HCT116 (cell line): ENCODE measurements at regions not wholly inside any gene's neighbourhood (a gene's known extent, or its start where the extent isn't known, plus 50 kb on each side); places are given as distances from the start of the nearest gene placed in this dataset.

Experiments
- ATAC-seq: fragments of 200-7000 bp; cut with Tn5 transposase; 2 replicates; pipeline ENCODE4 v1.9.1; 2020; ENCODE audit warnings: mild to moderate bottlenecking, moderate library complexity
- BruUV-seq: library from RNA; stranded (reverse); fragments of 400-500 nt; replicated peaks from 2 replicates; lab custom pipeline; 2021; lab: Mats Ljungman, UMichigan
- CTCF ChIA-PET: fragments of 300-600 bp; sonication (Branson Sonifier 250); formaldehyde crosslinking; loops from one replicate; lab custom pipeline; 2021; ENCODE audit warnings: antibody characterized with exemption; lab: Charles Lee
- POLR2A ChIA-PET: fragments of 300-600, 350-600 bp; sonication (Branson Sonifier 250); formaldehyde crosslinking; loops from one replicate; lab custom pipeline; 2021; ENCODE audit warnings: antibody characterized with exemption; lab: Charles Lee
- RAD21 ChIA-PET, 2 experiments: fragments of 300-600 bp; sonication (Branson Sonifier 250); formaldehyde crosslinking; loops; one replicate each; lab custom pipeline; 2023; ENCODE audit warnings: low total read pairs in 2 of 2; ENCODE audit not compliant: uncharacterized antibody in 2 of 2, unreplicated experiment in 2 of 2, low non-redundant PET in 1 of 2; lab: Charles Lee
- DNase-seq: peaks from one replicate; pipeline ENCODE4 v3.0.0-alpha.2; 2010; ENCODE audit warnings: low read depth, low spot score
- H2AFZ ChIP-seq: fragments of 200-600 bp; shearing (Covaris generic), sonication (generic); 2 replicates; pipeline ENCODE4 v1.6.1; 2017; ENCODE audit warnings: low read depth, mixed run types, mixed read lengths, antibody characterized with exemption, low read length; ENCODE audit not compliant: poor library complexity, severe bottlenecking
- H3K27ac ChIP-seq: 2 replicates; pipeline ENCODE4 v1.5.1; 2012; ENCODE audit warnings: low read depth, low read length
- H3K27me3 ChIP-seq: fragments of 200-600 bp; sonication (generic); 2 replicates; pipeline ENCODE4 v1.6.1; 2016; ENCODE audit warnings: mixed run types, low read length, mixed read lengths; ENCODE audit not compliant: insufficient read depth
- H3K36me3 ChIP-seq, 2 experiments: fragments of 200-500 bp in 1 of 2; fragments of 200-600 bp in 1 of 2; sonication (Bioruptor generic) in 1 of 2; sonication (generic) in 1 of 2; 2 replicates each; pipeline versions ENCODE4 v1.5.1 to v1.6.1; 2014 to 2016; ENCODE audit warnings: low read length in 2 of 2, inconsistent platforms in 1 of 2, mixed read lengths in 1 of 2, mixed run types in 1 of 2; ENCODE audit not compliant: insufficient read depth in 2 of 2, control insufficient read depth in 1 of 2
- H3K4me1 ChIP-seq, 2 experiments: fragments of 200-600 bp in 1 of 2; sonication (generic) in 1 of 2; 2 replicates each; pipeline versions ENCODE4 v1.5.1 to v1.6.1; 2012 to 2017; ENCODE audit warnings: low read length in 2 of 2, inconsistent platforms in 1 of 2, mild to moderate bottlenecking in 1 of 2, mixed read lengths in 1 of 2, mixed run types in 1 of 2, moderate library complexity in 1 of 2; ENCODE audit not compliant: insufficient read depth in 2 of 2, control insufficient read depth in 1 of 2
- H3K4me2 ChIP-seq: fragments of 200-600 bp; sonication (generic); 2 replicates; pipeline ENCODE4 v1.6.1; 2017; ENCODE audit warnings: mixed run types, low read length, mixed read lengths
- H3K4me3 ChIP-seq, 2 experiments: fragments of 200-600 bp in 1 of 2; sonication (generic) in 1 of 2; replicated peaks in 1 of 2; 2 replicates each; pipeline ENCODE4 v1.5.1; 2011 to 2016; ENCODE audit warnings: low read length in 2 of 2, control low read depth in 1 of 2, low read depth in 1 of 2, mild to moderate bottlenecking in 1 of 2, mixed read lengths in 1 of 2, mixed run types in 1 of 2
- H3K79me2 ChIP-seq: fragments of 200-600 bp; sonication (generic); 2 replicates; pipeline ENCODE4 v1.6.1; 2017; ENCODE audit warnings: mild to moderate bottlenecking, mixed run types, low read length, moderate library complexity, mixed read lengths; ENCODE audit not compliant: insufficient read depth
- H3K9ac ChIP-seq: fragments of 200-600 bp; sonication (generic); 2 replicates; pipeline ENCODE4 v1.6.1; 2016; ENCODE audit warnings: low read length, mixed read lengths
- H3K9me2 ChIP-seq: fragments of 200-600 bp; sonication (generic), shearing (Covaris generic); 2 replicates; pipeline ENCODE4 v1.6.1; 2017; ENCODE audit warnings: mixed run types, mild to moderate bottlenecking, moderate library complexity; ENCODE audit not compliant: insufficient read depth
- H3K9me3 ChIP-seq, 2 experiments: fragments of 200-500 bp in 1 of 2; fragments of 200-600 bp in 1 of 2; sonication (Bioruptor generic) in 1 of 2; sonication (generic) in 1 of 2; 2 replicates each; pipeline ENCODE4 v1.6.1; 2014 to 2017; ENCODE audit warnings: low read length in 2 of 2, mixed read lengths in 2 of 2, inconsistent platforms in 1 of 2, low read depth in 1 of 2, mild to moderate bottlenecking in 1 of 2, mixed run types in 1 of 2, moderate library complexity in 1 of 2; ENCODE audit not compliant: control insufficient read depth in 1 of 2, insufficient read depth in 1 of 2
- H4K20me1 ChIP-seq: fragments of 200-600 bp; sonication (generic), shearing (Covaris generic); 2 replicates; pipeline ENCODE4 v1.6.1; 2017; ENCODE audit warnings: mixed run types, mild to moderate bottlenecking, moderate library complexity; ENCODE audit not compliant: insufficient read depth
- ATF3 ChIP-seq: IDR thresholded peaks from 2 replicates; pipeline ENCODE4 v1.6.1; 2012
- CEBPB ChIP-seq: IDR thresholded peaks from 2 replicates; pipeline ENCODE4 v1.6.1; 2012; ENCODE audit warnings: low read depth
- CTCF ChIP-seq, 3 experiments: fragments of 200-600 bp in 1 of 3; sonication (generic) in 1 of 3; IDR thresholded peaks in 2 of 3; conservative IDR thresholded peaks in 1 of 3; 2 replicates each; pipeline ENCODE4 v1.5.1; 2012 to 2017; ENCODE audit warnings: low read depth in 2 of 3, low read length in 2 of 3, antibody characterized with exemption in 1 of 3, borderline replicate concordance in 1 of 3, control low read depth in 1 of 3, mild to moderate bottlenecking in 1 of 3, mixed read lengths in 1 of 3, mixed run types in 1 of 3, moderate library complexity in 1 of 3; ENCODE audit not compliant: insufficient read depth in 1 of 3
- EGR1 ChIP-seq: IDR thresholded peaks from 2 replicates; pipeline ENCODE4 v1.6.1; 2012; ENCODE audit warnings: low read depth
- ELF1 ChIP-seq: IDR thresholded peaks from 2 replicates; pipeline ENCODE4 v1.6.1; 2012; ENCODE audit warnings: low read depth, borderline replicate concordance
- EZH2phosphoT487 ChIP-seq: fragments of 200-600 bp; IDR thresholded peaks from 2 replicates; pipeline ENCODE4 v1.6.1; 2018; ENCODE audit warnings: antibody characterized with exemption, borderline replicate concordance
- FOSL1 ChIP-seq: IDR thresholded peaks from 2 replicates; pipeline ENCODE4 v1.6.1; 2012; ENCODE audit warnings: low read depth
- MAX ChIP-seq: IDR thresholded peaks from 2 replicates; pipeline ENCODE4 v1.6.1; 2012
- POLR2A ChIP-seq: IDR thresholded peaks from 2 replicates; pipeline ENCODE4 v1.7.0; 2011; ENCODE audit warnings: borderline replicate concordance; ENCODE audit not compliant: insufficient read depth, insufficient read length; ENCODE audit errors: extremely low read depth
- POLR2AphosphoS5 ChIP-seq: IDR thresholded peaks from 2 replicates; pipeline ENCODE4 v1.6.1; 2011; ENCODE audit warnings: mild to moderate bottlenecking, low read depth, low read length, moderate library complexity
- RAD21 ChIP-seq: IDR thresholded peaks from 2 replicates; pipeline ENCODE4 v1.6.1; 2012; ENCODE audit warnings: low read depth, mild to moderate bottlenecking
- REST ChIP-seq: IDR thresholded peaks from 2 replicates; pipeline ENCODE4 v1.6.1; 2012; ENCODE audit warnings: low read depth
- SIN3A ChIP-seq: IDR thresholded peaks from 2 replicates; pipeline ENCODE4 v1.6.1; 2012; ENCODE audit warnings: low read depth
- SP1 ChIP-seq: IDR thresholded peaks from 2 replicates; pipeline ENCODE4 v1.6.1; 2012; ENCODE audit warnings: low read depth
- SRF ChIP-seq: IDR thresholded peaks from 2 replicates; pipeline ENCODE4 v1.6.1; 2012; ENCODE audit warnings: low read depth
- YY1 ChIP-seq: IDR thresholded peaks from 2 replicates; pipeline ENCODE4 v1.6.1; 2011; ENCODE audit warnings: low read length, low read depth, moderate library complexity, mild to moderate bottlenecking; ENCODE audit not compliant: insufficient replicate concordance; ENCODE audit errors: extremely low read depth
- ZFX ChIP-seq: fragments of 450-650 bp; IDR thresholded peaks from 2 replicates; pipeline ENCODE4 v1.6.1; 2017
- ZNF274 ChIP-seq: fragments of 200-500 bp; sonication (Bioruptor generic); IDR thresholded peaks from 2 replicates; pipeline ENCODE4 v1.6.1; 2014; ENCODE audit warnings: mild to moderate bottlenecking, low read depth, low read length, inconsistent platforms
- intact Hi-C: fragments of 100-400 bp; cut with micrococcal nuclease; formaldehyde crosslinking; loops from 2 replicates; pipeline ENCODE4 v1.10.0; 2022
- TF ChIP-seq, protein P1 (sequence below): IDR thresholded peaks from 2 replicates; pipeline ENCODE4 v1.6.1; 2011; ENCODE audit warnings: mild to moderate bottlenecking, low read length, moderate library complexity; ENCODE audit not compliant: insufficient replicate concordance; ENCODE audit errors: extremely low read depth

DNA sequence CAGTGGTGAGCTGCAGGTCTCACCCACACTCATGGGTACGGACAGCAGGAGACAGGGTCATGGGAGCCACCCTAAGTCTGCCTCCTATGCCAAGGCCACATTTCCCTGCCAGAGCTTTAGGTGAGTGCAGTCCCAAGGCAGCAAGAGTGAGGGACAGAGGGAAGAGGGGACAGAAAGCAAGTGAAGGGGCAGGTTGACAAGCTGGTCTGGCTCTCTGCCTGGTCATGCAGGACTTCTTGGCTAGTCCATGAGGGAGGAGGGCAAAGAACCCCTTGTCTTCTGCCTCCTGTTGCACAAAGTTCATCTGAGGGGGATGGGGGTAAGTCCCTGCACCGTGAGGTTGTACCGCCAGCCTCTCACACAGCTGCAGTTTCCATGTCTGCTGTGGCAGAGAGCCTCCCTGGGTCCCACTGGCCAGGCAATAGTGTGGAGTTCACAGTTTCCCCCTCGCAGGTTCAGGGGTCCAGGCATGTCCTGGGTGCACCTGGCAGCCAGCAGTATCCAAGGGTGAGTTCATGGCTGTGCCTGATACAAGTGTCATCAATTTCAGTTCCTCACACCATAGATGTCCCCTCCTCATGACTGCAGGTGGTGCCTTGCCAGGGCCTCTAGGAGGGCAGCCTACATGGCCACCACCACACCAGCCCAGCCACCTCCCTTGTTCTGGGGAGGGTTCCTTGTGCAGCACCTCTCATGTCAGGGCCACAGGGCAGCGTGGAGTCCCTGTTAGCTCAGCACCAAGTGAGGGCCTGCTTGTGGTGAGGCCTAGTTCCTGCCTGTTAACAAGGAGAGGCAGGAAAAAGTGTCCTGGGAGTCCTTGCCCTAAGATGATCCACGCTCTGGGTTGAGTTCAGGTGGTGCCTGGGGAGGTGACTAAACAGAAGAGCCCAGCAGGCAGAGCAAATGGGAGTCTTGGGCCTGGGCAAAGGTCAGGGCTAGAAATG lies 72.5 kb downstream of the ADRA2C start:
- H3K27ac ChIP-seq = no peak overlapping the region
- no peak overlapping the region for H3K9ac ChIP-seq
- no peak for ATAC-seq
- BruUV-seq = no TSS peak
- no peak for DNase-seq
- H3K4me2 ChIP-seq = no peak overlapping the region
- ChIA-PET POLR2A (no interaction called here), CTCF (no interaction called here), RAD21 (no interaction called here)
- no peaks in the 10 kb centered on the region for H3K9me2 ChIP-seq
- H2AFZ ChIP-seq = no peak overlapping the region
- H3K9me3 ChIP-seq = no peaks in the 10 kb centered on the region
- no peaks in the 10 kb centered on the region for H3K4me1 ChIP-seq
- H3K4me3 ChIP-seq = no peak overlapping the region
- no peaks in the 10 kb centered on the region for H4K20me1 ChIP-seq
- no peaks in the 10 kb centered on the region for H3K36me3 ChIP-seq
- H3K79me2 ChIP-seq = no peaks in the 10 kb centered on the region
- H3K27me3 ChIP-seq = peaks cover 17% of the 10 kb centered on the region; the same call in 1 of the 2 replicates
- intact Hi-C loops = no loop called here
- TF ChIP-seq REST = no peak
- no peak for TF ChIP-seq YY1
- TF ChIP-seq SIN3A = no peak
- TF ChIP-seq MAX = no peak
- TF ChIP-seq, protein P1, sequence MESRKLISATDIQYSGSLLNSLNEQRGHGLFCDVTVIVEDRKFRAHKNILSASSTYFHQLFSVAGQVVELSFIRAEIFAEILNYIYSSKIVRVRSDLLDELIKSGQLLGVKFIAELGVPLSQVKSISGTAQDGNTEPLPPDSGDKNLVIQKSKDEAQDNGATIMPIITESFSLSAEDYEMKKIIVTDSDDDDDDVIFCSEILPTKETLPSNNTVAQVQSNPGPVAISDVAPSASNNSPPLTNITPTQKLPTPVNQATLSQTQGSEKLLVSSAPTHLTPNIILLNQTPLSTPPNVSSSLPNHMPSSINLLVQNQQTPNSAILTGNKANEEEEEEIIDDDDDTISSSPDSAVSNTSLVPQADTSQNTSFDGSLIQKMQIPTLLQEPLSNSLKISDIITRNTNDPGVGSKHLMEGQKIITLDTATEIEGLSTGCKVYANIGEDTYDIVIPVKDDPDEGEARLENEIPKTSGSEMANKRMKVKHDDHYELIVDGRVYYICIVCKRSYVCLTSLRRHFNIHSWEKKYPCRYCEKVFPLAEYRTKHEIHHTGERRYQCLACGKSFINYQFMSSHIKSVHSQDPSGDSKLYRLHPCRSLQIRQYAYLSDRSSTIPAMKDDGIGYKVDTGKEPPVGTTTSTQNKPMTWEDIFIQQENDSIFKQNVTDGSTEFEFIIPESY = no peak
- no peak for TF ChIP-seq SP1
- TF ChIP-seq ZNF274 = no peak
- no peak for TF ChIP-seq CEBPB
- TF ChIP-seq ELF1 = no peak
- no peak for TF ChIP-seq SRF
- no peak for TF ChIP-seq POLR2A
- no peak for TF ChIP-seq EGR1
- no peak for TF ChIP-seq EZH2phosphoT487
- no peak for TF ChIP-seq RAD21
- no peak for TF ChIP-seq ZFX
- no peak for TF ChIP-seq POLR2AphosphoS5
- TF ChIP-seq CTCF (IDR thresholded peaks at IDR 0.05 in 2 of 3, conservative IDR thresholded peaks at IDR 0.05 in 1 of 3; ENCODE audit: borderline replicate concordance in 1 of 3, insufficient read depth in 1 of 3, low read depth in 2 of 3, low read length in 2 of 3) = no peak
- TF ChIP-seq ATF3 = no peak
- no peak for TF ChIP-seq FOSL1
